Neuronal stem cell (in vitro differentiated cells): ENCODE measurements at regions not wholly inside any gene's neighbourhood (a gene's known extent, or its start where the extent isn't known, plus 50 kb on each side); places are given as distances from the start of the nearest gene placed in this dataset.

ENCODE experiments used
- DNase-seq: peaks from one replicate; pipeline ENCODE4 v3.0.0-alpha.2; 2013; ENCODE audit warnings: low spot score
- H2AFZ ChIP-seq: one replicate; pipeline ENCODE4 v1.6.1; 2013; ENCODE audit warnings: mild to moderate bottlenecking, low read length, inconsistent platforms
- H2AK5ac ChIP-seq: 2 replicates; pipeline ENCODE4 v1.6.1; 2013; ENCODE audit warnings: low read depth, mild to moderate bottlenecking, inconsistent platforms, low read length, moderate library complexity, mixed read lengths
- H2BK120ac ChIP-seq: 2 replicates; pipeline ENCODE4 v1.6.1; 2013; ENCODE audit warnings: low read depth, mild to moderate bottlenecking, inconsistent platforms, low read length, moderate library complexity, mixed read lengths
- H2BK12ac ChIP-seq: one replicate; pipeline ENCODE4 v1.6.1; 2013; ENCODE audit warnings: low read length, inconsistent platforms
- H2BK15ac ChIP-seq: 2 replicates; pipeline ENCODE4 v1.6.1; 2013; ENCODE audit warnings: mild to moderate bottlenecking, low read length, inconsistent platforms, mixed read lengths
- H2BK5ac ChIP-seq: one replicate; pipeline ENCODE4 v1.6.1; 2013; ENCODE audit warnings: inconsistent platforms, mild to moderate bottlenecking, low read length, moderate library complexity
- H3K14ac ChIP-seq: one replicate; pipeline ENCODE4 v1.6.1; 2013; ENCODE audit warnings: low read length, inconsistent platforms
- H3K18ac ChIP-seq: 2 replicates; pipeline ENCODE4 v1.6.1; 2013; ENCODE audit warnings: low read length, inconsistent platforms
- H3K23ac ChIP-seq: 2 replicates; pipeline ENCODE4 v1.6.1; 2013; ENCODE audit warnings: low read depth, mild to moderate bottlenecking, mixed read lengths, low read length, inconsistent platforms; ENCODE audit not compliant: poor library complexity
- H3K27ac ChIP-seq: replicated peaks from 3 replicates; pipeline ENCODE4 v1.5.1; 2013; ENCODE audit warnings: low read length, inconsistent platforms
- H3K27me3 ChIP-seq, 3 experiments: 2 replicates each; pipeline ENCODE4 v1.6.1; 2013; ENCODE audit warnings: low read length in 3 of 3, mild to moderate bottlenecking in 2 of 3, inconsistent platforms in 1 of 3, low read depth in 1 of 3, mixed read lengths in 1 of 3, moderate library complexity in 1 of 3; ENCODE audit not compliant: control insufficient read depth in 3 of 3, insufficient read depth in 3 of 3
- H3K36me3 ChIP-seq, 2 donors: replicated peaks in 1 of 2; 2 replicates each; pipeline ENCODE4 v1.6.1; 2013; ENCODE audit warnings: low read length in 2 of 2; ENCODE audit not compliant: control insufficient read depth in 2 of 2, insufficient read depth in 2 of 2
- H3K4ac ChIP-seq: 2 replicates; pipeline ENCODE4 v1.6.1; 2013; ENCODE audit warnings: inconsistent platforms, mild to moderate bottlenecking, low read length, moderate library complexity
- H3K4me1 ChIP-seq, 2 donors: 1 replicate in 1 of 2; 2 replicates in 1 of 2; pipeline ENCODE4 v1.6.1; 2013; ENCODE audit warnings: low read length in 2 of 2, low read depth in 1 of 2; ENCODE audit not compliant: control insufficient read depth in 2 of 2, insufficient read depth in 1 of 2
- H3K4me2 ChIP-seq: one replicate; pipeline ENCODE4 v1.6.1; 2013; ENCODE audit warnings: mild to moderate bottlenecking, low read length, inconsistent platforms; ENCODE audit not compliant: insufficient read depth, poor library complexity, severe bottlenecking
- H3K4me3 ChIP-seq, 2 donors: 2 replicates each; pipeline ENCODE4 v1.5.1; 2013; ENCODE audit warnings: low read length in 2 of 2, mild to moderate bottlenecking in 2 of 2, inconsistent platforms in 1 of 2, moderate library complexity in 1 of 2
- H3K79me1 ChIP-seq: one replicate; pipeline ENCODE4 v1.6.1; 2013; ENCODE audit warnings: low read depth, mild to moderate bottlenecking, inconsistent platforms, low read length, moderate library complexity
- H3K9ac ChIP-seq: one replicate; pipeline ENCODE4 v1.6.1; 2013; ENCODE audit warnings: mild to moderate bottlenecking, low read depth, low read length, inconsistent platforms; ENCODE audit not compliant: poor library complexity
- H3K9me3 ChIP-seq, 2 donors: replicated peaks in 1 of 2; 2 replicates each; pipeline versions ENCODE3 to v1.6.1; 2013; ENCODE audit warnings: low read length in 2 of 2, mild to moderate bottlenecking in 2 of 2, inconsistent platforms in 1 of 2, low read depth in 1 of 2, mixed read lengths in 1 of 2, moderate library complexity in 1 of 2; ENCODE audit not compliant: control insufficient read depth in 2 of 2, insufficient read depth in 1 of 2
- H4K8ac ChIP-seq: one replicate; pipeline ENCODE4 v1.6.1; 2013; ENCODE audit warnings: low read depth, mild to moderate bottlenecking, inconsistent platforms, low read length, moderate library complexity
- H4K91ac ChIP-seq: one replicate; pipeline ENCODE4 v1.6.1; 2013; ENCODE audit warnings: low read length, low read depth, mild to moderate bottlenecking, inconsistent platforms; ENCODE audit not compliant: poor library complexity
- WGBS, 2 donors: extraction: QIAGEN DNeasy Blood & Tissue Kit; methylation state at CpG; one replicate each; pipeline ENCODE4 v1.1.7; 2013; ENCODE audit warnings: missing lambda C conversion rate in 2 of 2, mixed read lengths in 1 of 2; ENCODE audit not compliant: insufficient read length in 2 of 2, insufficient replicate concordance in 1 of 2; ENCODE audit errors: extremely low coverage in 2 of 2; 5-methylcytosine and 5-hydroxymethylcytosine counted together

DNA sequence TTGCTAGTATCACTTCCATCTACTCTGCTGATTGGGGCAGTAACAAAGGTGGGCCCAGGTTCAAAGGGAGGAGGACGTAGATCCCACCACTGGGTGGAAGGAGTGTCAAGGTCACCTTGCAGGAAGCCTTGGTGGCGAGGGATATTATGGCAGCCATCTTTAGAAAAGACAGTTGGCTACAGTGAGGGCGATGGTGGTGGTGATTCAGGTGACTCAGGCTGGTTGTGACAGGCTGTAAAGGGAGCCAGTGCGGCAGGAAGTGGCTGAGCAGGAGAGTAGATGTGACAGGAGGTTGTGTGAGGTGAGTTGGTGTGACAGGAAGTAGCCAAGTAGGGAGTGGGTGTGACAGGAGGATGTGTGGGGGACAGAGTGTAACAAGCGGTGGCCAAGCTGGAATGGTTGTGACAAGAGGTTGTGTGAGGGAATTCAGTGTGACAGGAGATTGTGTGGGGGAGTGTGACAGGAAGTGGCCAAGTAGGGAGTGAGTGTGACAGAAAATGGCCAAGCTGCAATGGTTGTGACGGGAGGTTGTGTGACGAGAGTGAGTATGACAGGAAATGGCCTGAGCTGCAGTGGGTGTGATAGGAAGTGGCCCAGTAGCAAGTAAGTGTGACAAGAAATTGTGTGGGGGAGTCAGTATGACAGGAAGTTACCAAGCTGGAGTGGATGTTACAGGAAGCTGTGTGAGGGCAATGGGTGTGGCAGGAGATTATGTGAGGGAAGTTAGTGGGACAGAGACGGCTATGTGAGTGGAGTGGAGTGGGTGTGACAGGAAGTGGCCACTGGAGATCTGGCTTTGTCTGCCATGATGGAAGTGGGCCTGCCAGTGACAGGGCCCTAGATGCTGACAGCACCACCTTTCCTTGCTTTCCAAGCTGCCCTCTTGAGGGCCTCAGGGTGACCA is 136.5 kb upstream of the MYL2 start:
- H3K23ac ChIP-seq = no peak overlapping the region
- peak overlapping the region; percentile 14 for H2AFZ ChIP-seq
- no peak overlapping the region for H4K91ac ChIP-seq
- no peaks in the 10 kb centered on the region for H3K9me3 ChIP-seq
- H2BK5ac ChIP-seq = no peak overlapping the region
- no peak overlapping the region for H3K27ac ChIP-seq
- H3K36me3 ChIP-seq = no peaks in the 10 kb centered on the region
- H2BK12ac ChIP-seq = no peak overlapping the region
- no peak overlapping the region for H4K8ac ChIP-seq
- no peak overlapping the region for H3K14ac ChIP-seq
- H2BK15ac ChIP-seq = no peak overlapping the region
- no peak overlapping the region for H3K4ac ChIP-seq
- H3K18ac ChIP-seq = peak overlapping the region; percentile 40
- no peak overlapping the region for H2AK5ac ChIP-seq
- H3K9ac ChIP-seq = no peak overlapping the region
- H3K27me3 ChIP-seq = no peaks in the 10 kb centered on the region
- DNase-seq = no peak
- WGBS, 2 donors = no CpG with 5 or more reads among the region's 8 CpGs
- H3K4me1 ChIP-seq = peaks cover 4 to 8% of the 10 kb centered on the region in 2 donors
- H2BK120ac ChIP-seq = no peak overlapping the region
- H3K4me2 ChIP-seq = no peak overlapping the region
- H3K79me1 ChIP-seq = no peaks in the 10 kb centered on the region
- no peak overlapping the region for H3K4me3 ChIP-seq

DNA sequence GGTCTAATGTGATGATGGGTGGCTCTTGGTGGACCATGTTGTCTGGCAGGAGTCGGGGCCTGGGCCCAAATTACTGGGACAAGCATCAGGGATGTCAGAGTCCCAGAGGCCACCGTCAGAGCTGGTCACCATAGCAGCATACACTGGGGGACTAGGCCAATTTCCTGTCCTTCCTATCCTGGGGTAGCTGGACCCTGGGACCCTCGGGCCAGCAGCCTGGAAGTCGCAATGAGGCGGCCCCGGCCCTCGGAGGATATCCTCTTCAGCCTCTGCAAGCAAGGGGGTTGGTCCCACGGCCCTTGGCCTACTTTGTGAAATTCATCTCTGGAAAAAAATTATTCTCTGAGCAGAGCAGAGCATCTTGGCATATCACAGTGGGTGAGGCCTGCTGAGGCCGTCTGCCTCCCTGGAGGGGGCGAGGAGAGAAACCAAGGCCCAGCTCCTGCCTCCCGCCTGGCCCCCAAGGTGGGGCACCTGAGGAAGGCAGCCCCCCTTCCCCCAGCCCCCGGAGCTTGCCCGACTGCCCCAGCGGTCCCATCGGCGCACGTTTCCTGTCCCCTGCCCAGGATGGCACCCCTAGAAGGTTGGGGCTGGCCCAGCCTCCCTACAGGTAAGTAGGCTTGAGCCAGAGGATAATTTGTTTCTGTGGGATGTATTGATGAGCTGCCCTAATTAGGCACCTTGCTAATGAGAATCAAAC is 135.0 kb upstream of the MYL2 start:
- Histone ChIP-seq H3K18ac (no peak overlapping the region), H4K91ac (no peak overlapping the region), H3K4me3 (no peak overlapping the region), H3K4me1 (peaks cover 0 to 1% of the 10 kb centered on the region in 2 donors), H3K27ac (no peak overlapping the region), H3K23ac (no peak overlapping the region), H3K36me3 (no peaks in the 10 kb centered on the region), H3K9ac (no peak overlapping the region), H3K4me2 (no peak overlapping the region), H3K9me3 (no peaks in the 10 kb centered on the region), H2BK12ac (no peak overlapping the region), H2BK15ac (no peak overlapping the region), H2AFZ (no peak overlapping the region), H2BK120ac (no peak overlapping the region), H3K4ac (no peak overlapping the region), H2AK5ac (peak overlapping the region; percentile 1), H3K27me3 (no peaks in the 10 kb centered on the region), H4K8ac (no peak overlapping the region), H2BK5ac (no peak overlapping the region), H3K79me1 (no peaks in the 10 kb centered on the region), H3K14ac (no peak overlapping the region)
- DNase-seq = no peak
- no CpG with 5 or more reads among the region's 17 CpGs for WGBS, 2 donors

DNA sequence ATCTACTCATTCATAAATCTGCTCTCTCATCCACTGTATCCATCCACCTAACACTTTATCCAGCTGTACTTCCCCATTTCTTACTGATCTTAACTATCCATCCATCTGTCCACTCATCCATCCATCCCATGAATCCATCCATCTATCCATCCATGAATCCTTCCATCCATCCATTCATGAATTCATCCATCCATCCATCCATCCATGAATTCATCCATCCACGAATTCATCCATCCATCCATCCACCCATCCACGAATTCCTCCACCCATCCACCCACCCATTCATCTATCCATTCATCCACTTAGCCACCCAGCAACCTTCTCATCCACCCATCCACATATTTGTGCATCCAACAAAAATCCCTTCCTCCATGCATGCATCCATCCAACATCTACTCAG is 128.6 kb upstream of the MYL2 start:
- WGBS, 2 donors = 100% methylated on average over 2 of the region's 2 CpGs
- H2BK12ac ChIP-seq = no peak overlapping the region

GRCh38 chr12:111046896-111047295 is 126.5 kb upstream of the MYL2 start:
- Histone ChIP-seq H2AK5ac (no peak overlapping the region), H3K9ac (no peak overlapping the region), H3K23ac (no peak overlapping the region), H3K4me3 (no peak overlapping the region), H3K4me1 (peaks cover 3% of the 10 kb centered on the region in 2 donors), H3K27me3 (no peaks in the 10 kb centered on the region), H2BK12ac (no peak overlapping the region), H4K8ac (no peak overlapping the region), H3K27ac (no peak overlapping the region), H3K36me3 (no peaks in the 10 kb centered on the region), H2AFZ (no peak overlapping the region), H2BK15ac (no peak overlapping the region), H3K9me3 (no peaks in the 10 kb centered on the region), H3K18ac (peak overlapping the region; percentile 35), H3K4me2 (no peak overlapping the region), H3K79me1 (no peaks in the 10 kb centered on the region), H2BK120ac (no peak overlapping the region), H2BK5ac (no peak overlapping the region), H3K14ac (no peak overlapping the region), H3K4ac (no peak overlapping the region), H4K91ac (no peak overlapping the region)
- no peak for DNase-seq
- WGBS, 2 donors = no CpG with 5 or more reads among the region's 22 CpGs

More for the DNA sequence above, 128.6 kb upstream of the MYL2 start:
- Histone ChIP-seq H2AK5ac (no peak overlapping the region), H3K9me3 (no peaks in the 10 kb centered on the region), H3K27me3 (no peaks in the 10 kb centered on the region), H3K27ac (no peak overlapping the region), H3K9ac (no peak overlapping the region), H3K4me2 (no peak overlapping the region), H3K79me1 (no peaks in the 10 kb centered on the region), H3K4ac (no peak overlapping the region), H3K14ac (no peak overlapping the region), H2BK15ac (no peak overlapping the region), H4K91ac (no peak overlapping the region), H2AFZ (no peak overlapping the region), H3K4me3 (no peak overlapping the region), H2BK5ac (no peak overlapping the region), H3K23ac (no peak overlapping the region), H4K8ac (no peak overlapping the region), H3K36me3 (no peaks in the 10 kb centered on the region), H2BK120ac (no peak overlapping the region), H3K18ac (no peak overlapping the region), H3K4me1 (peaks cover 3% of the 10 kb centered on the region in 2 donors)
- DNase-seq = no peak
